NCI-H345 (cell line): ENCODE measurements at regions not wholly inside any gene's neighbourhood (a gene's known extent, or its start where the extent isn't known, plus 50 kb on each side); places are given as distances from the start of the nearest gene placed in this dataset.

Experiments used
- DNase-seq: peaks from one replicate; lab custom pipeline; 2025; lab: John Stamatoyannopoulos, UW

DNA sequence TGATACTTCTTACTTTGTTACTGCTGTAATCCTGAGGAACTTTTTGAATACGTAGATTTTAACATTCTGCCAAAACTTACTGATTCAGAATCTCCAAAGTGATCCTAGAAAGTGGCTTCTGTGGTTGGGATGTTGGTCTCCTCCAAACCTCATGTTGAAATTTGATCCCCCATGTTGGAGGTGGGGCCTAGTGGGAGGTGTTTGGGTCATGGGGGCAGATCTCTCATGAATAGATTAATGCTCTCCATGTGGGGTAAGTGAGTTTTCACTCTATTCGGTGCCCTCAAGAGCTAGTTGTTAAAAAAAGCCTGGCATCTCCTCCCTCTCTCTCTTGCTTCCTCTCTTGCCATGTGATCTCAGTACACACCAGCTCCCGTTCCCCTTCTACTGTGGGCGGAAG is 329.9 kb downstream of the HRH4 start:
- no peak for DNase-seq

DNA sequence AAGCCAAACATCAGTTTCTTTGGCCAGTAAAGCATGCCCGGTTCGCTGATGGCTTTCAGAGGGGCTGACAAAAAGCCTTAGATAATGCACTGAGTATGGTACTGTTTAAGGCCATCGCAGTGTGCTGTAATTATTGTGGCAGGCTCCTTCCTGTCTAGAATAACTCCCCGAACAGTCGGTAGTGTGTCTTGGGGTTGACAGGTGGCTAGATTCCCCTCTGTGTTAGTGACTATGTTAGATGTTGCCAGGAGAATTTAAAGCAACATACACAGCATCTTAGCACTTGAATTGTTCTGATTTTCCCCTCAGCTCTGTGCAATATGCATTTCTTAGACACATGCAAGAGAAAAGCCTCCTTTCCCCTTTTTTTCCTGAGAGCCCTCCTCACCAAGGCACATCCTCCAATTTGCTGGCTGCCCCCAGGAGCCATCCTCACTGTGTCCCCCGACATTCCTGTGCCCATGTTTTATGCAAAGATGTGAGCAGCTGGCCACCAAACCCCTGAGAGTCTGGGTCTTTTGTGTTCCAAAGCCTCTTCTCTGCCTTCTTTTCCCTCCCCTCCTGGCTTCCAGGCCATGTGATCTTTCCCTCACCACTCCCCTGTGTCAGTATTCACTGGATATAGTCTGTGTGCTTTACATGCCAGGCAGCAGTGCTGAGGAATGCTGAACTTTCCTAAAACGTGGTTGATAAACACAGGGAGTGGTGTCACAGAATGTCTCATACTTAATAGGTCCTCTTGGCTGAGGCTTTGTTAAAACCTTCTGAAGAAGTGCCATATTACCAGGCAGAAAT is 331.5 kb downstream of the HRH4 start:
- no peak for DNase-seq

- no peak for DNase-seq
These were observed 333.3 kb downstream of the HRH4 start for GRCh38 chr18:24793742-24794141.

GRCh38 chr18:24795129-24795528 is 334.7 kb downstream of the HRH4 start:
- no peak for DNase-seq

GRCh38 chr18:24797981-24798380 is 337.5 kb downstream of the HRH4 start:
- DNase-seq: no peak

- DNase-seq: no peak
These were observed 338.7 kb downstream of the HRH4 start for GRCh38 chr18:24799176-24799575.

GRCh38 chr18:24799720-24800119 is 339.3 kb downstream of the HRH4 start:
- no peak for DNase-seq

DNA sequence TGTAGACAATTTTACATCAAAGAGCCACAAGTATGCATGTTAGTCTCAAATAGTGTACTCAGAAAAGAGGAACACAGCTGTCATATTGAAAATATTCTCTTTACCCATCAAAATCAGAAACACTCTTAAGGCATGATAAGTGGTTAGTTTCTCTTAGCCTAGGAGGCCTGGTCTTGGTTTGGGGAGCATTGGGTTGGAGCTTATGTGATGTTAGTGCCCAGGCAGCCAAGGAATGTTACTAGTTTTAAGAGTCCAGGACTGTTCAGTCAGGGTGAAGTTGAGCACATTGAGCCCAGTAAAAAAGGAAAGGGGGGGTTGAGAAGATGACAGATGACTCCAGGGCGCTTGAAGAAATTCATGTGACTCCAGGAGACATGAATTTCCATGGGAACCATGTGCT is 340.6 kb downstream of the HRH4 start:
- DNase-seq: no peak

- no peak for DNase-seq
These were observed 342.0 kb downstream of the HRH4 start for GRCh38 chr18:24802456-24802855.

DNA sequence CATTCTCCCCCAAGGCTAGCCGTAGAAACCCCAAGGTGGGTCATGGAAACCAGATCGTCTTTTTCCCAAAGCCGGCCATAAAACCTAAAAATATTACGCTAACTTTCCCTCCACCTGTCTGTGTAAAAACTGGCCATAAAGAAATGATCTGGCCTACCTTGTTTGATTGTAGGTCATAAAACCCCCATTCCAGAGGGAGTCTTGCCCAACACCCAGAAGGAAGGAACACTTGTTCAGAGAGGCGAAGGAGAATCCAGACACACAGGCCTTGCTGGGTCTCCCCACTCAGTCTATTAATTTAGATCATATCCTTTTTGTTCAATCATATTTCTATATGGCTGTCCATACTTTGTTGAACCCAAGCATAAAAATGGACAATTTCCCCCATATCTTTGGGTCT is 344.7 kb downstream of the HRH4 start:
- no peak for DNase-seq

DNA sequence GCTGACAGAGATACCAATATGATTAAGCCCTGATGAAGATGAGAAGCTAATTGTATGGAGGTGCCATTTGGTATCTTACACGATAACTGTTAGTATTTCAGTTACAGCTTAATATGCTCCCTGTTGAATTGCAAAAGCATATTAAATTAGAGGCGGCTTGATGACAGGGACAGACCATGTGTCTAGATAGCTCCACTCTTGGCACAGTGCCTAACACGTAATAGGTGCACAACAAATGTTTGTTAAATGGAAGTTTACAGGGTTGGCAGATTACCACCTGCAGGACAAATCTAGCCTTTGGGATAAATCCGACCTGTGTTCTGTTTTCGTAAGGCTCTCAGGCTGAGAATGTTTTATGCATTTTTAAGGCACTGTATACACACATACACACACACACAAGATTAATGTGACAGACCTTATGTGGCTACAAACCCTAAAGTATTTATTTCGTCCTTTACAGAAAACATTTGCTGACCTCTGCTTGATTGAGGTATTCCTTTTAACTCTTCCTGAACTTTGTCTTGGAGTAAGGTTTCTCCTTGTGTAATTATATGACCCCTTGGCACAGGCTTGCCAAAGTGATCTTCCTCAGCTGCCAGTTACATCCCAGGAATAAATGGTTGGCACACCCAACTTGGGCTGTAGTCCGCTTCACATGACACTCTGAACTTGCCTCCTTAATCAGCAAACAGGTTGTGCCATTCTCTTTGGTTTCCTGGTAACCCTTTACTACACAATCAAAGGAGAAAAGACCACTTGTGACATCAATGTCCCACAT is 348.9 kb downstream of the HRH4 start:
- DNase-seq: no peak

DNA sequence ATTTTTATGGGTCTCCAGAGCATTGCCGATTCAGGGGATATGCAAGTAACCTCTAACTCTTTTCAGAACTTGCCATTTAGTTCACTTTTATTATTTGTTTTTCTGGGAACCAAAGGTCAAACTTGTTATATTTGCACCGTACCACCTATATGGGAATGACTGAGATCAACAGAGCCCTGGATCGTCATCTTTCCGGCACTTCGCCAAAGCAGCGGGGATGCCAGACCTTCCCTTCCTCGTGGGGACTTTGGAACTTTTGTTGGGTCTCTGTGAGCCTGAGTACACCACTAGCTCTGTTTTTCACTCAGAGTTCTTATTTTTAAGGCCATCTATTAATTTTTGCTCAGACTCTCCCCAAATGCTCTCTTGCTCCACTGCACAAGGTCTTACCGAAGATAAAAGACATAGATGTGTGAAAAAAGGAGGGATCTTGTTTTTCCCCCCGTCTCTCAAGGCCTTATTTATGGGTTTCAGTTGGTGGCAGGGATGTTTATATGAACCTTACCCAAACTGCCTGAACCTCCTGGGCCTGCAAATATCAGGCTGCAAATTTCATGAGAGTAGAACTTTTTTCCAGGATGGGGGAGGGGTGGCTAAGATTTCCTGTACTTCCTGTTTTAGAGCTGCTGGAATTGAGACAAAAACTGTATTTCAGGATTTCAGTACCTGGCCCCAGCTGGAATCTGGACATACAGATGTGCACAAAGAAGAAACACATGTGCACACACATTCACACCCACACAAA is 350.3 kb downstream of the HRH4 start:
- DNase-seq: no peak

- no peak for DNase-seq
These were observed 351.7 kb downstream of the HRH4 start for GRCh38 chr18:24811950-24812681.

- DNase-seq: no peak
These were observed 354.1 kb downstream of the HRH4 start for GRCh38 chr18:24814521-24814920.

DNA sequence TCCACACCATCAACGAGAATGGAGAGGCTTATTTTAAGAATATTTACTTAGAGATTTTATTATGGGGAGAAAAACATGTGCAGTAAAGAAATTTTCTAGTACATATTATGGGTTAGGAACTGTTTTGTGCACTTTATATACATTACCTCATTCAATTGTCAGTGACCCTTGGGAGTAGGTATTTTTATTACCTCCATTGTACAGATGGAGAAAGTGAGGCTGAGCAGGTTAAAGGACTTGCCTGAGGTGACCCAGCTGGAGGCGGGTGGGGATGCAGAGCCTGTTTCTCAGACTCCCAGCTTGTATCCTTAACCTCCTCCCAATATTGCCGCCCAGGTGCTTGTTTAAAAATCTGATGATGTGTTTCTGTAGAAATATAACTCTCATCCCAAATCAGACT is 356.7 kb downstream of the HRH4 start:
- no peak for DNase-seq

DNA sequence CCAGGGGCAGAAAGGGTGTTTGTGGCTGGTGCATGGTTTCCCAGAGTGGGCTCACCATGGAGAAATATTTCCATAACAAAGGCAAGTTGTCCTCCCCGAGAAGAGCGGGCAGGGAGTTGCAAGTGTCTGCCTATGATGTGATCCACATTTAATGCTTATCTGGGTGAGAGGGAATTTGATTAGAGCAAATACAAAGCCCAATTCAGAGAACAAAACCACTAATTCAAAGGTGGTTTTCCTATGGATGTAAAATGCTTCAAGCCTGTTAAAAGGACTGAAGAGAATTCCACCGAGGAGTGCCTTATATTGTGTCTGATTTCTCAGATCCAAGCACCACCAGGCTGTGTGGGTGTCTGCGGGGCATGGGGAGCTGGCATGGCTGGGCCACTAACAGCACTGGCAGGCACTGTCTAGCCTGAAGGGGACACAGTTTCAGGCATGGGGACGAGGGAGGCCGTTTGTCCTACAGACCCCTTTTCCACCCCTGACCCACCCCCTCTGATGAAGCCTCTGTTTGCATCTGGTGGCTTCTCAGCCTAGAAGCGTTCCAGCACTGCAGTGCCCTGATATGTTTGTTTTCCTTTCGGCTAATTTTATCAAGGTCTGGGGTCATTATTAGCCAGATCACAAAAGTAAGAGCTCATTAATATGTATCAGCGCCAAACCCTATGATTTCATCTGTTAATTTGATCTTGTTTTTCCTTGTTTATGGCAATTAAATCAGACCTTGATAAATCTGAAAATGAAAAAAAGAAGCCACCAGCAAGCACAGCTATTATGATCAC is 357.3 kb downstream of the HRH4 start:
- DNase-seq: no peak

GRCh38 chr18:24818441-24818840 is 358.0 kb downstream of the HRH4 start:
- no peak for DNase-seq

DNA sequence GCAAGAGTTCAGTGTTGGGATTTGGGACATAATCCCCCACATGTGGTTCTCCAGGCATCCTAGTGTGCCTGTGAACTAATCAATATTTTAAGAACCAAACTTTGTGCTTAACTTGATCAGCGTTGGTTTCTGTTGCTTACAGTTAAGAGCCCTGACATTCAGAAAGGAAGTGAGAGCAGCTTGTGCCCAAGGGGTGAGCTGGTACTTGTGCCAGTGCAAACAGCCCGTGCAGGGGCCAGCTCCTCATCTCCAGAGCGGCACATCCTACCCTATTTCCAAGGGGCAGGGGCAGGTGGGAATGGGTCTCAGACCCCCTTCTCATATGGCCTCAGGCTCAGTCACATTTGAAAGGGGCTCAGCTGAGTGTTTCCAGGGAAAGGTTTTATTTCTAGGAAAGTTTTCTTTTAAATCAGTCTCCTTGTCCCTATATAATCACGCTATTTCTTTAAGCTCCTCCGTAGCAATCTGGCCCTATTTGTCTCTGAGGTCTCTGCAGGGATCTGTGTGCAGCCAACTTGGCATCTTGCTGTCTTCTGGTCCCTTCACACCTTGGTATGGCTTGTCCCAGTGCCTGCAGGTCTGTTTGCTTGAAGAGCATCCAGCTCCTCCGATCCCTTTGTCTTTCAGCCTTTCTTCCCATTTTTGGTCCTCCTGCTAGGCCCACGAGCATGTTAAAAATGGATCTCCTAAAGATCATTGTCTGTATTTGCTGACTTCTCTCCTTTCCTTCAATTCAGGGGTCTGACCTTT is 358.9 kb downstream of the HRH4 start:
- no peak for DNase-seq

DNA sequence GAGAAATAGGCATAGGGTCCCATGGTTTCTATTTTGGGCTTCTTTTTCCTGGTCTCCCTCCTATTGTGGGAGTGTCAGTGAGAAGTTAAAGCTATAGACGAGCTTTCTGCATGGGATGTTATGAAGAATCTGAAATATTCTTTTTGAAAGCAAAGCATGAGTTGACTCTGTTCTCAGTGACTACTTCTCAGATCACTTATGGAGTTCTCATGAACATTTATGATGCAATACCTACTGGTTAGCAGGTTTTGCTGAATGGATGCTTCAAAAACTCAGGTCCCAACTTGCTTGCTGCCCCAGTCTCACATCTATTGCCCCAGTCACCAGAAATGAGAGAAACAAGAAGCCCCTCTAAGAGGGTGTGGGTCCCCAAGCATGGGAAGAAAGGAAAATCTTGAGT is 365.0 kb downstream of the HRH4 start:
- DNase-seq: no peak

DNA sequence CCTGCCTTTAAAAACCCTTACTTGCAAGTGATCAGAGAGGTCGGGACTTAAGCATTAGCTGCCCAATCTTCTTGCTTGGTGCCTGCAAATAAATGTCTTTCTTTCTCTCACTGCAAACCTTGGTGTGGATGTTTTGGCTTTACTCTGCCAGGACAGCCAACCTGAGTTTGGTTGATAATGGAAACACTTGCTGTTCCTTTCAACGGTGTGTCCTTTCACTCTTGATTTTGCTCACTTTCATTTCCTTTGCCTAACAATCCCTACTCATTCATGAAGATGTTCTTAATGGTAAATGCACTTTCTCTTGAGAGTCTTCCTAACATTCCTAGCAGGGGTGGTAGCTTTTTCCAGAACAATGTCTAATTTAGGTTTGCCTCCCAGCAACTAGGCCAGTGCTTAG is 366.2 kb downstream of the HRH4 start:
- no peak for DNase-seq

GRCh38 chr18:24827501-24827900 is 367.1 kb downstream of the HRH4 start:
- no peak for DNase-seq
